SK-N-SH treated with all-trans-retinoic acid at 6 μM for 48 hours (cell line): ENCODE measurements at regions not wholly inside any gene's neighbourhood (a gene's known extent, or its start where the extent isn't known, plus 50 kb on each side); places are given as distances from the start of the nearest gene placed in this dataset.

Experiments
- ATAC-seq: fragments of 200-7000 bp; cut with Tn5 transposase; 3 replicates; pipeline ENCODE4 v1.9.1; 2020; ENCODE audit warnings: mild to moderate bottlenecking, moderate library complexity
- ARNTL ChIP-seq: fragments of 450-650 bp; formaldehyde crosslinking; IDR thresholded peaks from 2 replicates; pipeline ENCODE4 v1.5.0; 2020; ENCODE audit warnings: low read depth, mild to moderate bottlenecking, moderate library complexity, borderline replicate concordance
- BACH2 ChIP-seq: fragments of 250-450 bp; sonication (Bioruptor Pico); IDR thresholded peaks from 2 replicates; pipeline ENCODE4 v1.9.0; 2021; ENCODE audit warnings: mild to moderate bottlenecking, borderline replicate concordance
- CREB5 ChIP-seq: fragments of 250-450 bp; sonication (Bioruptor Pico); IDR thresholded peaks from 2 replicates; pipeline ENCODE4 v1.5.1; 2020; ENCODE audit warnings: low read depth, mild to moderate bottlenecking, moderate library complexity
- CSDC2 ChIP-seq: fragments of 250-450 bp; sonication (Bioruptor Pico); IDR thresholded peaks from 2 replicates; pipeline ENCODE4 v1.5.0; 2020; ENCODE audit warnings: mild to moderate bottlenecking, moderate library complexity
- CSRNP3 ChIP-seq: fragments of 250-450 bp; sonication (Bioruptor Pico); IDR thresholded peaks from 2 replicates; pipeline ENCODE4 v1.5.1; 2021; ENCODE audit warnings: mild to moderate bottlenecking, moderate library complexity
- ESRRG ChIP-seq: fragments of 250-450 bp; sonication (Bioruptor Pico); IDR thresholded peaks from 2 replicates; pipeline ENCODE4 v1.6.1; 2021; ENCODE audit warnings: mild to moderate bottlenecking
- GLIS3 ChIP-seq: fragments of 250-450 bp; sonication (Bioruptor Pico); IDR thresholded peaks from 2 replicates; pipeline ENCODE4 v1.5.0; 2020; ENCODE audit warnings: mild to moderate bottlenecking, moderate library complexity
- ISL1 ChIP-seq: fragments of 250-450 bp; sonication (Bioruptor Pico); IDR thresholded peaks from 2 replicates; pipeline ENCODE4 v2.1.2; 2022; ENCODE audit warnings: mild to moderate bottlenecking, moderate library complexity
- OSR1 ChIP-seq: fragments of 250-450 bp; sonication (Bioruptor Pico); IDR thresholded peaks from 2 replicates; pipeline ENCODE4 v1.8.0; 2022; ENCODE audit warnings: moderate library complexity, mild to moderate bottlenecking, inconsistent platforms
- POU6F1 ChIP-seq: fragments of 250-450 bp; sonication (Bioruptor Pico); IDR thresholded peaks from 2 replicates; pipeline ENCODE4 v1.8.0; 2021; ENCODE audit warnings: low read depth, mild to moderate bottlenecking, moderate library complexity, borderline replicate concordance
- PPARA ChIP-seq: fragments of 250-450 bp; sonication (Bioruptor Pico); IDR thresholded peaks from 2 replicates; pipeline ENCODE4 v1.5.0; 2020; ENCODE audit warnings: mild to moderate bottlenecking, borderline replicate concordance
- RARB ChIP-seq: fragments of 250-450 bp; sonication (Bioruptor Pico); IDR thresholded peaks from 2 replicates; pipeline ENCODE4 v1.8.0; 2021; ENCODE audit warnings: mild to moderate bottlenecking, moderate library complexity
- SNAI2 ChIP-seq: fragments of 250-450 bp; sonication (Bioruptor Pico); IDR thresholded peaks from 2 replicates; pipeline ENCODE4 v1.5.0; 2020; ENCODE audit warnings: mild to moderate bottlenecking, moderate library complexity
- TCF4 ChIP-seq: fragments of 250-450 bp; sonication (Bioruptor Pico); IDR thresholded peaks from 2 replicates; pipeline ENCODE4 v1.8.0; 2021; ENCODE audit warnings: mild to moderate bottlenecking, moderate library complexity, borderline replicate concordance
- TOX ChIP-seq: fragments of 250-450 bp; sonication (Bioruptor Pico); IDR thresholded peaks from 2 replicates; pipeline ENCODE4 v1.8.0; 2021; ENCODE audit warnings: mild to moderate bottlenecking, moderate library complexity, borderline replicate concordance
- TSHZ2 ChIP-seq: fragments of 250-450 bp; sonication (Bioruptor Pico); IDR thresholded peaks from 2 replicates; pipeline ENCODE4 v1.5.0; 2020; ENCODE audit warnings: mild to moderate bottlenecking, moderate library complexity
- ZC3H10 ChIP-seq: fragments of 250-450 bp; sonication (Bioruptor Pico); IDR thresholded peaks from 2 replicates; pipeline ENCODE4 v1.5.1; 2021; ENCODE audit warnings: mild to moderate bottlenecking, moderate library complexity
- ZFP3 ChIP-seq: fragments of 250-450 bp; sonication (Bioruptor Pico); IDR thresholded peaks from 2 replicates; pipeline ENCODE4 v1.5.0; 2020; ENCODE audit warnings: mild to moderate bottlenecking, moderate library complexity
- ZFP30 ChIP-seq: fragments of 450-650 bp; formaldehyde crosslinking; IDR thresholded peaks from 2 replicates; pipeline ENCODE4 v1.5.0; 2022; ENCODE audit warnings: mild to moderate bottlenecking, moderate library complexity
- ZNF565 ChIP-seq: fragments of 450-650 bp; formaldehyde crosslinking; conservative IDR thresholded peaks from 2 replicates; pipeline ENCODE4 v1.5.0; 2020; ENCODE audit warnings: low read depth, mild to moderate bottlenecking, moderate library complexity
- ZNF8 ChIP-seq: fragments of 450-650 bp; formaldehyde crosslinking; IDR thresholded peaks from 2 replicates; pipeline ENCODE4 v1.5.0; 2020; ENCODE audit warnings: mild to moderate bottlenecking, moderate library complexity

- TF ChIP-seq ARNTL (CRISPR knock-in tag) (no peak), ZFP3 (CRISPR knock-in tag) (no peak), POU6F1 (CRISPR knock-in tag) (no peak), ISL1 (no peak), BACH2 (CRISPR knock-in tag) (no peak), CREB5 (no peak), SNAI2 (CRISPR knock-in tag) (no peak)
- no peak for ATAC-seq
Observed at GRCh38 chr6:145374570-145374969, 360.8 kb downstream of the EPM2A start.

- TF ChIP-seq ISL1 (no peak), ZNF565 (CRISPR knock-in tag) (no peak), CSRNP3 (no peak), ZFP3 (CRISPR knock-in tag) (no peak), OSR1 (CRISPR knock-in tag) (no peak), TCF4 (no peak), PPARA (no peak), ARNTL (CRISPR knock-in tag) (no peak), ZC3H10 (CRISPR knock-in tag) (no peak), ZNF8 (CRISPR knock-in tag) (no peak), TSHZ2 (CRISPR knock-in tag) (no peak), CSDC2 (no peak), SNAI2 (CRISPR knock-in tag) (no peak), TOX (CRISPR knock-in tag) (no peak), CREB5 (no peak), GLIS3 (no peak)
- ATAC-seq: no peak
Observed at GRCh38 chr6:145375502-145375901, 359.8 kb downstream of the EPM2A start.

GRCh38 chr6:145380186-145380585 is 355.1 kb downstream of the EPM2A start:
- ATAC-seq: no peak
- TF ChIP-seq POU6F1 (CRISPR knock-in tag) (no peak), RARB (CRISPR knock-in tag) (no peak), CSDC2 (no peak), ZNF8 (CRISPR knock-in tag) (no peak), ZFP3 (CRISPR knock-in tag) (no peak), ZFP30 (CRISPR knock-in tag) (no peak), CSRNP3 (no peak), ESRRG (CRISPR knock-in tag) (no peak)
